ENCODE measurements at regions not wholly inside any gene's neighbourhood (a gene's known extent, or its start where the extent isn't known, plus 50 kb on each side); places are given as distances from the start of the nearest gene placed in this dataset.

DNA sequence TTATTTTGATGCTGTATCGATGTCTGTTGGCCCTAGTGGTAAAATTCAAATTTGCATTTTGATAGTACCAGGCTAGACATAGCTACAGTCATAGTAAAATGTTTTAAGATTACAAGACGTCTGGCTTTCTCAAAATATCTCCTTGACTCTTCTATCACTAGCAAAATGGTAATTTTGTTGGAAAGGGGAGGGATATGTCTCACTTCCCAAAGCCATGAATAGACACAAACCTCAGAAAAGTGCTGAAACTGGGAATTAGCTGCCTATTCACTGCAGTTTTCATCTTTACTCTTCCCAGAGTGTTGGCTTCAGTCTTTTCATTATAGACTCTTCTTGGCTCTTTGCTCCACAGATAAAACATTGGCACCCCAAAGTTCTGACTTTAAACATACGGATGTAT lies 1009.9 kb downstream of the ADGRL2 start:
- Histone ChIP-seq H3K4me1 (no peaks in the 10 kb centered on the region), H3K27me3 (no peaks in the 10 kb centered on the region), H3K9me3 (no peaks in the 10 kb centered on the region), H3K4me3 (no peak overlapping the region), H3K27ac (no peak overlapping the region), H3K36me3 (no peaks in the 10 kb centered on the region)
- intact Hi-C loops (cut with DNase I) = no loop called here
- TF ChIP-seq EP300 (IDR thresholded peaks at IDR 0.05) (no peak), POLR2AphosphoS5 (IDR thresholded peaks at IDR 0.05) (no peak), POLR2A (IDR thresholded peaks at IDR 0.05) (no peak)
- TF ChIP-seq, protein P1, sequence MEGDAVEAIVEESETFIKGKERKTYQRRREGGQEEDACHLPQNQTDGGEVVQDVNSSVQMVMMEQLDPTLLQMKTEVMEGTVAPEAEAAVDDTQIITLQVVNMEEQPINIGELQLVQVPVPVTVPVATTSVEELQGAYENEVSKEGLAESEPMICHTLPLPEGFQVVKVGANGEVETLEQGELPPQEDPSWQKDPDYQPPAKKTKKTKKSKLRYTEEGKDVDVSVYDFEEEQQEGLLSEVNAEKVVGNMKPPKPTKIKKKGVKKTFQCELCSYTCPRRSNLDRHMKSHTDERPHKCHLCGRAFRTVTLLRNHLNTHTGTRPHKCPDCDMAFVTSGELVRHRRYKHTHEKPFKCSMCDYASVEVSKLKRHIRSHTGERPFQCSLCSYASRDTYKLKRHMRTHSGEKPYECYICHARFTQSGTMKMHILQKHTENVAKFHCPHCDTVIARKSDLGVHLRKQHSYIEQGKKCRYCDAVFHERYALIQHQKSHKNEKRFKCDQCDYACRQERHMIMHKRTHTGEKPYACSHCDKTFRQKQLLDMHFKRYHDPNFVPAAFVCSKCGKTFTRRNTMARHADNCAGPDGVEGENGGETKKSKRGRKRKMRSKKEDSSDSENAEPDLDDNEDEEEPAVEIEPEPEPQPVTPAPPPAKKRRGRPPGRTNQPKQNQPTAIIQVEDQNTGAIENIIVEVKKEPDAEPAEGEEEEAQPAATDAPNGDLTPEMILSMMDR (IDR thresholded peaks at IDR 0.05) = no peak
- WGBS, 2 donors = 65 to 81% methylated on average over 3 of the region's 3 CpGs
- no peak for DNase-seq

DNA sequence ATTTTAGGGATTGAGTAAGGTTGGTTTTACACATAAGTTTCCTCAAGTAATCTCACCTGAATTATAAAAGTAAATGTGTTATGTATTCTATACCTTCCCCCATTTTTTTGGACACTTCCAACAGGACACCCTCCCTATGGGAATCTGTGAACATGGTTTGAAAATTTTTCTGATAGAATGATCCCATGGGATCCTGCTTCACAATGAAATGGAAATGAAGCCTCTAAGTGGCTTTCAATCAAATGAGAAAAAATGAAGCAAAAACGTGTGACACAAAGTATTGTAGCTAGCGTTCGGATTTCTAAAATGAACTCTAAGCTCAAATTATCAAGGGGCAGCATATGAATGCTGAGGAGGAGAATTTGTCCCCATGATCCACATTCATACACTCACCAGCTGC lies 1006.8 kb downstream of the ADGRL2 start:
- intact Hi-C loops (cut with DNase I) = no loop called here
- 73 to 86% methylated on average over 3 of the region's 3 CpGs for WGBS, 2 donors
- H3K9me3 ChIP-seq = no peaks in the 10 kb centered on the region
- no peaks in the 10 kb centered on the region for H3K4me1 ChIP-seq
- no peaks in the 10 kb centered on the region for H3K27me3 ChIP-seq
- DNase-seq = no peak
- no peak for TF ChIP-seq POLR2AphosphoS5 (IDR thresholded peaks at IDR 0.05)
- TF ChIP-seq EP300 (IDR thresholded peaks at IDR 0.05) = no peak
- TF ChIP-seq POLR2A (IDR thresholded peaks at IDR 0.05) = no peak
- TF ChIP-seq, protein P1 (IDR thresholded peaks at IDR 0.05) = no peak
- no peak overlapping the region for H3K27ac ChIP-seq
- H3K4me3 ChIP-seq = no peak overlapping the region
- H3K36me3 ChIP-seq = no peaks in the 10 kb centered on the region

DNA sequence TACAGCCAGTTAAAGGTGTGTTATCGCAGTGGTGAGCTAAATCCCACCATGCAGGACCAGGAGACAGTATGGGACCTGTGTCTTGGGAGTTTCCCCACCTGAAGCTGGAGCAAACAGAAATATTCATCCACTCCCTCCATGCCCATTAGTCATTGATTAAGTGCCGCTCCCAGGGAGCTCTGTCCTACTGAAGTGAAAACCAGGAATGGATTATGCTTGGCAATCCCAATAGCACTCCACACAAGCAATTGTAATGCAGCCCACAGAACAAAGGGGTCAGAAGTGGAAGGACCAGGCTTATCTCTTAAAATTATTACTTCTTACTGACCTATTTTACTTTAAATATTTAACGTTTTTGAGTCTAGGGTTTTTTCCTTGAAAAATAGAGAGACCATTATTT lies 1005.4 kb downstream of the ADGRL2 start:
- 81 to 85% methylated on average over 3 of the region's 3 CpGs for WGBS, 2 donors
- no peaks in the 10 kb centered on the region for H3K36me3 ChIP-seq
- H3K27ac ChIP-seq = no peak overlapping the region
- no peaks in the 10 kb centered on the region for H3K27me3 ChIP-seq
- H3K4me1 ChIP-seq = no peaks in the 10 kb centered on the region
- TF ChIP-seq EP300 (IDR thresholded peaks at IDR 0.05) = no peak
- no peak for TF ChIP-seq POLR2A (IDR thresholded peaks at IDR 0.05)
- TF ChIP-seq, protein P1 (IDR thresholded peaks at IDR 0.05) = no peak
- no peak for TF ChIP-seq POLR2AphosphoS5 (IDR thresholded peaks at IDR 0.05)
- no peaks in the 10 kb centered on the region for H3K9me3 ChIP-seq
- intact Hi-C loops (cut with DNase I) = no loop called here
- DNase-seq = no peak
- H3K4me3 ChIP-seq = no peak overlapping the region

DNA sequence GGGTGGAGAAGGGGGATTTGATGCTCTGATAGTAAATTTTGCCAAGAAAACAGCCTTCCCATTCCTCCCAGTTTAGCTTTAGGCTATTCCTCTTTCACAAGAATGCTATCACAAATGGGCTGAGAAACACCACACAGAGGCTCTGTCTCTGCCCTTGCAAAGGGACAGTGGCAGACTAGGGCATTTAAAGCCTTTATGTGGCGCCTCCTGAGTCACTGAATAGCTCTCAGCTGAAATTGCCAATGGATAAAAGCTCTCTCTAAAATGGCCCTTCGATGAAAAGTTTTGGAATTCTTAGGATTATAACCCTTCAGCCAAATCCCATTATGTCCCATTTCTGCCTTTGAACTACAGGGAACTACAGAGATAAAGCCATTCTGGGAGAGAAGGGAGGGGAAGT lies 1000.4 kb downstream of the ADGRL2 start:
- 82 to 86% methylated on average over 2 of the region's 2 CpGs for WGBS, 2 donors
- intact Hi-C loops (cut with DNase I) = no loop called here
- DNase-seq = no peak
- H3K27me3 ChIP-seq = no peaks in the 10 kb centered on the region
- no peak for TF ChIP-seq POLR2AphosphoS5 (IDR thresholded peaks at IDR 0.05)
- H3K27ac ChIP-seq = no peak overlapping the region
- H3K4me1 ChIP-seq = no peaks in the 10 kb centered on the region
- no peaks in the 10 kb centered on the region for H3K9me3 ChIP-seq
- H3K4me3 ChIP-seq = no peak overlapping the region
- no peaks in the 10 kb centered on the region for H3K36me3 ChIP-seq

DNA sequence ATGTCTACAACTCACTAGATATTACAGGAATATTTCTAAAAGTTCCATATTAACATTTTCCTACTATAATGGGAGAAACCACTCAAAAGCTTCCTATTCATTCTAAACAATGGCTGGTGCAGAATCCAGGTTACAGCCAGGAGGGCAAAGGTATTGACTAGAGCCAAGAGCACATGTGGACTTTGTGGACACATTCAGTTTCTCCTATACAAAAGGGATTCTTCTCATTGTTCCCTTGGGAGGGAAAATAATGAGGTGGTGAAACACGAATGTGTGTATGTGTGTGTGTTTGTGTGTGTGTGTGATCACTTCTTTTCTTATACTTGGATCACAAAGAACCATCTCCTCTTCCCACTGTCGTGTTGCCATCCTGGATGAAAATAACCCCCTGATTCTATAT lies 1000.0 kb downstream of the ADGRL2 start:
- Histone ChIP-seq H3K27me3 (no peaks in the 10 kb centered on the region), H3K27ac (no peak overlapping the region), H3K4me3 (no peak overlapping the region), H3K36me3 (no peaks in the 10 kb centered on the region), H3K9me3 (no peaks in the 10 kb centered on the region), H3K4me1 (no peaks in the 10 kb centered on the region)
- 71 to 81% methylated on average over 2 of the region's 2 CpGs for WGBS, 2 donors
- no peak for DNase-seq
- intact Hi-C loops (cut with DNase I) = no loop called here
- TF ChIP-seq, protein P1 (IDR thresholded peaks at IDR 0.05) = no peak
- no peak for TF ChIP-seq POLR2AphosphoS5 (IDR thresholded peaks at IDR 0.05)
- no peak for TF ChIP-seq POLR2A (IDR thresholded peaks at IDR 0.05)
- no peak for TF ChIP-seq EP300 (IDR thresholded peaks at IDR 0.05)
